ENCODE measurements at regions not wholly inside any gene's neighbourhood (a gene's known extent, or its start where the extent isn't known, plus 50 kb on each side); places are given as distances from the start of the nearest gene placed in this dataset.

- no peaks in the 10 kb centered on the region for H3K9me3 ChIP-seq (replicated peaks in 1 of 2; ENCODE audit: control insufficient read depth in 1 of 2, insufficient read depth in 1 of 2, low read length in 2 of 2)
- H3K79me2 ChIP-seq (ENCODE audit: insufficient read depth, low read length) = no peaks in the 10 kb centered on the region
- intact Hi-C loops (cut with micrococcal nuclease) = no loop called here
- H3K4me2 ChIP-seq (replicated peaks; ENCODE audit: extremely low read depth, low read length, poor library complexity, severe bottlenecking) = no peak overlapping the region
- TF ChIP-seq CTCF (IDR thresholded peaks at IDR 0.05) = no peak
- H3K4me3 ChIP-seq (replicated peaks in 1 of 3; ENCODE audit: low read depth in 2 of 3, low read length in 3 of 3) = no peak overlapping the region
- no peak overlapping the region for H3K27ac ChIP-seq (ENCODE audit: low read depth in 1 of 2, low read length in 2 of 2)
- H4K20me1 ChIP-seq (ENCODE audit: insufficient read depth, low read length) = no peaks in the 10 kb centered on the region
- H3K27ac Mint-ChIP-seq = no peak overlapping the region
- H3K4me3 Mint-ChIP-seq = no peak overlapping the region
- H3K9ac ChIP-seq (ENCODE audit: insufficient read depth, low read length, poor library complexity, severe bottlenecking) = no peak overlapping the region
- H3K4me1 ChIP-seq (ENCODE audit: control insufficient read depth in 1 of 2, insufficient read depth in 2 of 2, low read length in 2 of 2) = no peaks in the 10 kb centered on the region
- no peaks in the 10 kb centered on the region for H3K36me3 Mint-ChIP-seq
- no peak for DNase-seq
- peaks cover 0 to 7% (median 0%) of the 10 kb centered on the region in 3 donors for H3K27me3 Mint-ChIP-seq (ENCODE audit: low read depth in 3 of 3)
- H3K27me3 ChIP-seq (ENCODE audit: control insufficient read depth in 2 of 2, insufficient read depth in 2 of 2, low read length in 2 of 2) = no peaks in the 10 kb centered on the region
- 92% methylated on average over 4 of the region's 6 CpGs for WGBS (ENCODE audit: insufficient coverage)
- no peak overlapping the region for H2AFZ ChIP-seq (ENCODE audit: insufficient read depth, low read depth, low read length, poor library complexity, severe bottlenecking)
- H3K36me3 ChIP-seq (replicated peaks in 1 of 2; ENCODE audit: control insufficient read depth in 1 of 2, insufficient read depth in 2 of 2, low read length in 2 of 2) = no peaks in the 10 kb centered on the region
- H3K9me3 Mint-ChIP-seq = peaks cover 0 to 2% (median 0%) of the 10 kb centered on the region in 7 donors
- no peaks in the 10 kb centered on the region for H3K4me1 Mint-ChIP-seq
These were observed 181.6 kb upstream of the GPR12 start for GRCh38 chr13:26942184-26942583.

GRCh38 chr13:26941345-26942174 is 181.0 kb upstream of the GPR12 start:
- Mint-ChIP-seq H3K4me3 (no peak overlapping the region), H3K4me1 (no peaks in the 10 kb centered on the region), H3K36me3 (no peaks in the 10 kb centered on the region), H3K9me3 (peaks cover 0 to 4% (median 0%) of the 10 kb centered on the region in 7 donors), H3K27ac (no peak overlapping the region), H3K27me3 (ENCODE audit: low read depth in 3 of 3) (peaks cover 0 to 7% (median 0%) of the 10 kb centered on the region in 3 donors)
- Histone ChIP-seq H3K9me3 (replicated peaks in 1 of 2; ENCODE audit: control insufficient read depth in 1 of 2, insufficient read depth in 1 of 2, low read length in 2 of 2) (no peaks in the 10 kb centered on the region), H3K9ac (ENCODE audit: insufficient read depth, low read length, poor library complexity, severe bottlenecking) (no peak overlapping the region), H3K79me2 (ENCODE audit: insufficient read depth, low read length) (no peaks in the 10 kb centered on the region), H4K20me1 (ENCODE audit: insufficient read depth, low read length) (no peaks in the 10 kb centered on the region), H3K4me1 (ENCODE audit: control insufficient read depth in 1 of 2, insufficient read depth in 2 of 2, low read length in 2 of 2) (no peaks in the 10 kb centered on the region), H3K27ac (ENCODE audit: low read depth in 1 of 2, low read length in 2 of 2) (no peak overlapping the region), H3K36me3 (replicated peaks in 1 of 2; ENCODE audit: control insufficient read depth in 1 of 2, insufficient read depth in 2 of 2, low read length in 2 of 2) (no peaks in the 10 kb centered on the region), H3K4me2 (replicated peaks; ENCODE audit: extremely low read depth, low read length, poor library complexity, severe bottlenecking) (no peak overlapping the region), H3K27me3 (ENCODE audit: control insufficient read depth in 2 of 2, insufficient read depth in 2 of 2, low read length in 2 of 2) (no peaks in the 10 kb centered on the region), H3K4me3 (replicated peaks in 1 of 3; ENCODE audit: low read depth in 2 of 3, low read length in 3 of 3) (no peak overlapping the region), H2AFZ (ENCODE audit: insufficient read depth, low read depth, low read length, poor library complexity, severe bottlenecking) (no peak overlapping the region)
- no peak for DNase-seq
- intact Hi-C loops (cut with micrococcal nuclease) = no loop called here
- no peak for TF ChIP-seq CTCF (IDR thresholded peaks at IDR 0.05)
- WGBS (ENCODE audit: insufficient coverage) = 93% methylated on average over 3 of the region's 7 CpGs

Data from CD14-positive monocyte (primary cell).